ENCODE measurements at regions not wholly inside any gene's neighbourhood (a gene's known extent, or its start where the extent isn't known, plus 50 kb on each side); places are given as distances from the start of the nearest gene placed in this dataset.
"Not testable (repeated sequence)": the region's sequence is repeated elsewhere in the genome, so short reads cannot be mapped to it uniquely, and the experiment has no call there.

DNA sequence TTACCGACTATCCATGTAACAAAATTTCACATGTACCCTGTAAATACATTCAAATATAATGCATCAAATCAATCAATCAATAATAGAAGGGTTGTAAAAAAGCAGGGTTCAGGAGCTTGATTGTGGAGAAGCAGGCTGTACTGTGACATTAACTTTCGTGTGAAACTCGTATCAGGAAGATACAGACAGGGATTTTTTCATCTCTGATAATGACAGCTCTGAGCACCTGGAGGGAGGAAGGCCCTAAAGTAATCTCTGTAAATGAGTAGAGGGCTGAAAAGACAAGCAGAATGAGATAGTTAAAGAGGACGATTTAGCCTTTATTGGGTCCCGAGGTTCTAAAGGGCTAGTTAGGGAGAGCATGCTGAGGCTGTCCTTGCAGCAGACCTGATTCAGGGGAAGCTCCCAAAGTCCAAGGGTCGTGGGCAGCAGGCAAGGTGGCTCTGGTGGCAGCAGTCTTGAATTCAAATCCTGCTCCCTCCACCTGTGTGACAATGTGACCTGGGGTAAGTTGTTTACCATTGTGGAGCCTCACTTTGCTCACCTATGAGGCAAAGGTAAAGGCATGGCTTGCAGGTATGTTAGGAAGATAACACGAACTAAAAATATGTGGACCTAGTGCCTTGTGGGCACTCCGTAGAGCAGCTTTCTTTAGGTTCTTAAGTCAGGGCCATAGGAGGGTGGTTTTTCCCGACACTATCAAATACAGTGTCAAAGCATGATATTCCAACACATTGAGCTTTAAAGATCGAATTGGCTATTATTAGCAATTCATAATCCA, 219.4 kb upstream of the MYLIP start:
- TF ChIP-seq, protein P1, sequence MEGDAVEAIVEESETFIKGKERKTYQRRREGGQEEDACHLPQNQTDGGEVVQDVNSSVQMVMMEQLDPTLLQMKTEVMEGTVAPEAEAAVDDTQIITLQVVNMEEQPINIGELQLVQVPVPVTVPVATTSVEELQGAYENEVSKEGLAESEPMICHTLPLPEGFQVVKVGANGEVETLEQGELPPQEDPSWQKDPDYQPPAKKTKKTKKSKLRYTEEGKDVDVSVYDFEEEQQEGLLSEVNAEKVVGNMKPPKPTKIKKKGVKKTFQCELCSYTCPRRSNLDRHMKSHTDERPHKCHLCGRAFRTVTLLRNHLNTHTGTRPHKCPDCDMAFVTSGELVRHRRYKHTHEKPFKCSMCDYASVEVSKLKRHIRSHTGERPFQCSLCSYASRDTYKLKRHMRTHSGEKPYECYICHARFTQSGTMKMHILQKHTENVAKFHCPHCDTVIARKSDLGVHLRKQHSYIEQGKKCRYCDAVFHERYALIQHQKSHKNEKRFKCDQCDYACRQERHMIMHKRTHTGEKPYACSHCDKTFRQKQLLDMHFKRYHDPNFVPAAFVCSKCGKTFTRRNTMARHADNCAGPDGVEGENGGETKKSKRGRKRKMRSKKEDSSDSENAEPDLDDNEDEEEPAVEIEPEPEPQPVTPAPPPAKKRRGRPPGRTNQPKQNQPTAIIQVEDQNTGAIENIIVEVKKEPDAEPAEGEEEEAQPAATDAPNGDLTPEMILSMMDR (IDR thresholded peaks at IDR 0.05; ENCODE audit: unreplicated experiment), result no peak
- Mint-ChIP-seq H3K36me3 (ENCODE audit: insufficient read depth, unreplicated experiment) (no peaks in the 10 kb centered on the region), H3K4me1 (ENCODE audit: insufficient read depth, unreplicated experiment) (no peaks in the 10 kb centered on the region), H3K4me3 (ENCODE audit: unreplicated experiment) (no peak overlapping the region), H3K27me3 (ENCODE audit: insufficient read depth, unreplicated experiment) (no peaks in the 10 kb centered on the region), H3K9me3 (ENCODE audit: unreplicated experiment) (no peaks in the 10 kb centered on the region), H3K27ac (ENCODE audit: low read depth, unreplicated experiment) (no peak overlapping the region)
- BruUV-seq (replicated peaks), result no TSS peak
- intact Hi-C loops (cut with micrococcal nuclease), result no loop called here
- CTCF ChIA-PET, result interaction anchor here (0.7 kb wide), 1 partner anchor 178 kb away, joined by 3 read pairs; no protein-coding TSS in a partner anchor
- POLR2A ChIA-PET, result no interaction called here
- no peak for DNase-seq (ENCODE audit: unreplicated experiment)

DNA sequence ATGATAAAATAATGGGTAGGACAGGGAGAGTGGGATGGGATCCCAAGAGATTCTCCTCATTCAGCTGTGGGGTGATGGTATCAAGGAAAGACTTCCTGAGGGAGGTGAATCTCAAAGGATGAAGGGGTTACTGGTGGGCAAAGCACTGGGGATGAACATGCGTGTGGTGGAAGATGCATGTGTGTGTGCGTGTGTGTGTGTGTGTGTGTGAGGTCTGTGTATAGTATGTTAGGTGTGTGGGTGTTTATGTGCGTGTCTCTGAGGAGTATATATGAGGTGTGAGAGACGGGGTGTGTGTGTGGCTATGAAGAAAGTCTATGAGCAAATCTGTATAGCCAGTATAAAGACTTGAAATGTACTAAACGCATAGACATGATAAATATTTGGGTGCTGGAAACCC, 220.0 kb upstream of the MYLIP start:
- POLR2A ChIA-PET, result no interaction called here
- no peaks in the 10 kb centered on the region for H3K9me3 Mint-ChIP-seq (ENCODE audit: unreplicated experiment)
- no peak overlapping the region for H3K4me3 Mint-ChIP-seq (ENCODE audit: unreplicated experiment)
- no peaks in the 10 kb centered on the region for H3K27me3 Mint-ChIP-seq (ENCODE audit: insufficient read depth, unreplicated experiment)
- H3K27ac Mint-ChIP-seq (ENCODE audit: low read depth, unreplicated experiment), result no peak overlapping the region
- CTCF ChIA-PET, result no interaction called here
- DNase-seq (ENCODE audit: unreplicated experiment), result no peak
- BruUV-seq (replicated peaks), result no TSS peak
- H3K4me1 Mint-ChIP-seq (ENCODE audit: insufficient read depth, unreplicated experiment), result no peaks in the 10 kb centered on the region
- intact Hi-C loops (cut with micrococcal nuclease), result no loop called here
- TF ChIP-seq, protein P1 (IDR thresholded peaks at IDR 0.05; ENCODE audit: unreplicated experiment), result no peak
- H3K36me3 Mint-ChIP-seq (ENCODE audit: insufficient read depth, unreplicated experiment), result no peaks in the 10 kb centered on the region

DNA sequence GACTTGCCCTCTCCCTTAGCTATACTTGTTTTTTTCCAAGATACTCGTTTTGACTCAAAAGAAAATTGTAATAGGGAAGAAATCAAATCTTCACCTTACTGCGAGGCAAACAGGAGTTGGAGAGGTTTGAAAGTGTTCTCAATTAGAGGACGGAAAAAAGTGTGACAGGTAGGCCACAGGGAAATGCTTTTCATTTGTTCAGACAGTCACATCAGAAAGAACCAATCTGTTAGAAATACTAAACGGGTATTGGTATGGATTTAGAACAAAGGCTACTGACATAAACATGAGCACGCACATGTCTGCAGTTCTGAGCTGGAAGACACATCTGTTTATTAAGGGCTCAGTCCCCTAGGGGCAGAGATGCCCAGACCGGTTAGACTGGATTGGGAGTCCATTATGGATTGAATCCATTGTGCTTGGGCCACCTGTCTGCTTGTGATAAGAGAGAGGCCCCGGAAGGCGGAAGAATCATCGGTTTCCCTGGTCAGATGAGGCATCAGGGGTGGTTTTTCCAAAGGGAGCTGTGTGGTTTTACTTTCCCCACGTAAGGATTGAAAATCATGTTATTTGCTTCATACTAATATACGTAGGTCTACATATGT, 220.9 kb upstream of the MYLIP start:
- Mint-ChIP-seq H3K4me3 (ENCODE audit: unreplicated experiment) (no peak overlapping the region), H3K27ac (ENCODE audit: low read depth, unreplicated experiment) (no peak overlapping the region), H3K36me3 (ENCODE audit: insufficient read depth, unreplicated experiment) (no peaks in the 10 kb centered on the region), H3K9me3 (ENCODE audit: unreplicated experiment) (no peaks in the 10 kb centered on the region), H3K4me1 (ENCODE audit: insufficient read depth, unreplicated experiment) (no peaks in the 10 kb centered on the region), H3K27me3 (ENCODE audit: insufficient read depth, unreplicated experiment) (no peaks in the 10 kb centered on the region)
- TF ChIP-seq, protein P1 (IDR thresholded peaks at IDR 0.05; ENCODE audit: unreplicated experiment), result no peak
- ChIA-PET POLR2A (no interaction called here), CTCF (interaction anchor here (0.7 kb wide), 1 partner anchor 369 kb away, joined by 3 read pairs; no protein-coding TSS in a partner anchor)
- BruUV-seq (replicated peaks), result no TSS peak
- DNase-seq (ENCODE audit: unreplicated experiment), result no peak
- intact Hi-C loops (cut with micrococcal nuclease), result no loop called here

DNA sequence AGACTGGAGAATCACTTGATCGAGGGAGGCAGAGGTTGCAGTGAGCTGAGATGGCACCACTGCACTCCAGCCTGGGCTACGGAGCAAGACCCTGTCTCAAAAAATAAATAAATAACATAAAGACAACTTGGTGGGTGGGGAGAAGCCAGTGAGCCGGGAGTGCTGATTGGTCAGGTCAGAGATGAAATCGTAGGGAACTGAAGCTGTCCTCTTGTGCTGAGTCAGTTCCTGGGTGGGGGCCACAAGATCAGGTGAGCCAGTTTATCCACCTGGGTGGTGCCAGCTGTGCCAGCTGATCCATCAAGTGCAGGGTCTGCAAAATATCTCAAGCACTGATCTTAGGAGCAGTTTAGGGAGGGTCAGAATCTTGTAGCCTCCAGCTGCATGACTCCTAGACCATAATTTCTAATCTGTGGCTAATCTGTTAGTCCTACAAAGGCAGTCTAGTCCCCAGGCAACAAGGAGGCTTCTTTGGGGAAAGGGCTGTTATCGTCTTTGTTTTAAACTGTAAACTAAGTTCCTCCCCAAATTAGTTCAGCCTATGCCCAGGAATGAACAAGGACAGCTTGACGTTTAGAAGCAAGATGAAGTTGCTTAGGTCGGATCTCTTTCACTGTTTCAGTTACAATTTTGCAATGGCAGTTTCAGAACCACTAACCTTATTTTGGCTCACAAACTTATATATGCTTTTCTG, 221.5 kb upstream of the MYLIP start:
- H3K4me1 Mint-ChIP-seq (ENCODE audit: insufficient read depth, unreplicated experiment); H3K27me3 Mint-ChIP-seq (ENCODE audit: insufficient read depth, unreplicated experiment); H3K27ac Mint-ChIP-seq (ENCODE audit: low read depth, unreplicated experiment); BruUV-seq (replicated peaks); H3K36me3 Mint-ChIP-seq (ENCODE audit: insufficient read depth, unreplicated experiment); H3K4me3 Mint-ChIP-seq (ENCODE audit: unreplicated experiment); H3K9me3 Mint-ChIP-seq (ENCODE audit: unreplicated experiment); POLR2A ChIA-PET; intact Hi-C loops (cut with micrococcal nuclease); DNase-seq (ENCODE audit: unreplicated experiment): not testable (repeated sequence)
- CTCF ChIA-PET, result interaction anchor here (0.7 kb wide), 1 partner anchor 369 kb away, joined by 3 read pairs; no protein-coding TSS in a partner anchor

Data from MCF 10A (cell line).